ENCODE measurements at regions not wholly inside any gene's neighbourhood (a gene's known extent, or its start where the extent isn't known, plus 50 kb on each side); places are given as distances from the start of the nearest gene placed in this dataset.

- TF ChIP-seq CTCF (IDR thresholded peaks at IDR 0.05) (no peak), ZFX (IDR thresholded peaks at IDR 0.05; ENCODE audit: borderline replicate concordance) (no peak)
These were observed 228.1 kb upstream of the PROK2 start for GRCh38 chr3:72013084-72013483.
